BLaER1 treated with 17β-estradiol and CSF1 and Interleukin-3, amounts not matched to agents 10 nM and 100 nM (cell line): ENCODE measurements at regions not wholly inside any gene's neighbourhood (a gene's known extent, or its start where the extent isn't known, plus 50 kb on each side); places are given as distances from the start of the nearest gene placed in this dataset.
"Not testable (repeated sequence)": the region's sequence is repeated elsewhere in the genome, so short reads cannot be mapped to it uniquely, and the experiment has no call there.

Experiments
- H3K27ac ChIP-seq, 11 experiments: shearing (Covaris generic); formaldehyde crosslinking; 2 replicates each; pipeline ENCODE4 v1.8.1; 2022
- H3K27me3 ChIP-seq, 11 experiments: shearing (Covaris generic); formaldehyde crosslinking; 2 replicates each; pipeline ENCODE4 v1.8.1; 2022
- H3K36me3 ChIP-seq, 11 experiments: shearing (Covaris generic); formaldehyde crosslinking; 2 replicates each; pipeline ENCODE4 v1.8.1; 2022
- H3K4me1 ChIP-seq, 10 experiments: shearing (Covaris generic); formaldehyde crosslinking; 2 replicates each; pipeline ENCODE4 v1.8.1; 2022
- H3K4me2 ChIP-seq, 11 experiments: shearing (Covaris generic); formaldehyde crosslinking; 2 replicates each; pipeline ENCODE4 v1.8.1; 2022
- H3K4me3 ChIP-seq, 10 experiments: shearing (Covaris generic); formaldehyde crosslinking; 2 replicates each; pipeline ENCODE4 v1.8.1; 2022
- H3K9ac ChIP-seq, 11 experiments: shearing (Covaris generic); formaldehyde crosslinking; 2 replicates each; pipeline ENCODE4 v1.8.1; 2022
- H3K9me3 ChIP-seq, 11 experiments: shearing (Covaris generic); formaldehyde crosslinking; replicated peaks in 1 of 11; 2 replicates each; pipeline ENCODE4 v1.8.1; 2022
- H4K20me1 ChIP-seq, 11 experiments: shearing (Covaris generic); formaldehyde crosslinking; 2 replicates each; pipeline ENCODE4 v1.8.1; 2022

DNA sequence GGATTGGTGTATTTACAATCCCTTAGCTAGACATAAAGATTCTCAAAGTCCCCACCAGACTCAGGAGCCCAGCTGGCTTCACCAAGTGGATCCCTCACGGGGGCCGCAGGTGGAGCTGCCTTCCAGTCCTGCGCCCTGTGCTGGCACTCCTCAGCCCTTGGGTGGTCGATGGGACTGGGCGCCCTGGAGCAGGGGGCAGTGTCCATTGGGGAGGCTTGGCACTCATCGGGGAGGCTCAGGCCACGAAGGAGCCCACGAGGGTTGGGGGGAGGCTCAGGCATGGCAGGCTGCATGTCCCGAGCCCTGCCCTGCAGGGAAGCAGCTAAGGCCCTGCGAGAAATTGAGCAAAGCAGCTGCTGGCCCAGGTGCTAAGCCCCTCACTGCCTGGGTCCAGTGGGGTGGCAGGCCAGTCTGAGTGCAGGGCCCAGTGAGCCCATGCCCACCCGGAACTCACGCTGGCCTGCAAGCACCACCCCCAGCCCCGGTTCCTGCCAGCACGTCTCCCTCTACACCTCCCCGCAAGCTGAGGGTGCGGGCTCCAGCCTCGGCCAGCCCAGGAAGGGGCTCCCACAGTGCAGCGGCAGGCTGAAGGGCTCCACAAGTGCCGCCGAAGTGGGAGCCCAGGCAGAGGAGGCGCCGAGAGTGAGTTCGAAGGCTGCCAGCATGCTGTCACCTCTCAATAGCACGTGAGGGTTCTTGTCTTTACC, 198.5 kb downstream of the ADRA2C start:
- not testable (repeated sequence) for H4K20me1 ChIP-seq, H3K27me3 ChIP-seq, H3K4me3 ChIP-seq, H3K27ac ChIP-seq, H3K4me1 ChIP-seq, H3K9me3 ChIP-seq, H3K9ac ChIP-seq, H3K4me2 ChIP-seq, H3K36me3 ChIP-seq

DNA sequence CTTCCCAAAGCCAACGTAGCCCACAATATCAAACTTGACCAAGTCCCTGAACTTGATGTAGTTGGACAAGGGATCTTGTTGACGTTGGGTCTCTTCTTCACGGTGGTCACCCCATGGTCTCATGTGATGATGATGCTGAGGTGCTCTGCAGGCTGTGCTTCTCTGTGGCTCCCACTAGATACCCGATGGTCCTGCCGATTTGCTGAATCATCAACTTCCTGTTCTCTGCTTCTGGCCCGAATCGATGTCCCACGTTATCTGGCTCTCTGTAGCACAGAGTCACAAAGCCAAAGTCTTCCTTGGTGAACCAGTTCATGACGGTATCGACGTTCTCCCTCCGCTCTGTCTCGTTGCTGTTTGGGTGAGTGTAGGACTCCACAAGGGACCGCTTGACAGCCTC, 201.0 kb downstream of the ADRA2C start:
- not testable (repeated sequence) for H3K9ac ChIP-seq, H3K36me3 ChIP-seq, H3K4me1 ChIP-seq, H3K4me3 ChIP-seq, H4K20me1 ChIP-seq, H3K4me2 ChIP-seq, H3K27me3 ChIP-seq, H3K9me3 ChIP-seq, H3K27ac ChIP-seq

DNA sequence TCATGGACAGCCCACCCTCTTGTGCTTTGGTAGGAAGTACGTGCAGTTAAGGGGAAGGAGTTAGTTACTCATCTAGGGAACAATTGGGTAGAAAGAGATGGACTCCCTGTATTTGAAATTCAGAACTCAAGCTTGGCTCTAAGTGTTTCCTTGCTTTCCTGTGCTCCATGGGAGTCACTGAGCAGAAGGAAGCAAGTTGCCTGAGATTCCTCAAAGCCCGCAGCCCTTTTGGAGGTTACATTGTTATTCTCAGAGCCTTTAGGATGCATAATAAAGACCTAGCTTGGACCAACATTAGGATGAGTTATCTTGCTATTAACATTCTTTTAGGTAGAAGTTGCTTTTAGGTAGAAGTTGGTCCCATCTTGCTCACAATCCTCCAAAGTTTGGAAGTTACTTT, 206.4 kb downstream of the ADRA2C start:
- H3K4me2 ChIP-seq, H3K27ac ChIP-seq, H4K20me1 ChIP-seq, H3K4me3 ChIP-seq, H3K27me3 ChIP-seq, H3K9ac ChIP-seq, H3K9me3 ChIP-seq, H3K36me3 ChIP-seq: not testable (repeated sequence)
- peaks cover 0 to 13% (median 7%) of the 10 kb centered on the region in 10 experiments; a peak in 8 of 20 replicates for H3K4me1 ChIP-seq

DNA sequence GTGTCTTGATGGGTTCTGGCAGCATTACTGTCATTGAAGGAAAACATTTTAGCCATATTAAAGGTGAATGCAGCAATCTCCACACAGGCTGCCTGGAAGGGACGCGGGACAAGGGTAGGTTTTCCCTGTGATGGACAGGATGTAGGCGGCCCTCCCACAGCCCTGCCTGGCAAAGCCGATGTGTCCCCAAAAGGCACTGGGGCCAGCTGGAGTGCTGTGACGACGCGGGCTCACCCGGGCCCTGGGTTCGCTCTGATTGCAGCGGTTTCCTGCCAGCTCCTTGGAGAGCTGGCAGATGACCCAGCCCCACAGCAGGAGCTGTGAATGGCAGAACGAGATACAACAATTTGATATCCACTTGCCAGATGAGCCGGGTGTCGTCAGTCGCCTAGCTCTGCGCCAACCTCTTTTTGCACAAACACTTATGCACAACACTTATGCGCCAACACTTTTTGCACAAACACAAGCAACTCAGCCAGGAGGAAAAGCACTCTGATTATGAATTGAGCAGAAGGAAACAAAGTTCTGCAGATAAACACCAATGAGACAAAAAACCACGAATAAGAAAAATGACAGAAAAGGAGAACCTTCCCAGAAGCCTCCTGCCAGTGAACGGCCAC, 207.5 kb downstream of the ADRA2C start:
- not testable (repeated sequence) for H3K9me3 ChIP-seq, H3K27me3 ChIP-seq, H3K4me3 ChIP-seq, H3K36me3 ChIP-seq, H3K9ac ChIP-seq, H3K27ac ChIP-seq, H4K20me1 ChIP-seq
- peak overlapping the region; percentile 5 to 36 (median 23); a peak in 9 of 22 replicates for H3K4me2 ChIP-seq
- peaks cover 0 to 13% (median 7%) of the 10 kb centered on the region in 10 experiments; a peak in 8 of 20 replicates for H3K4me1 ChIP-seq

DNA sequence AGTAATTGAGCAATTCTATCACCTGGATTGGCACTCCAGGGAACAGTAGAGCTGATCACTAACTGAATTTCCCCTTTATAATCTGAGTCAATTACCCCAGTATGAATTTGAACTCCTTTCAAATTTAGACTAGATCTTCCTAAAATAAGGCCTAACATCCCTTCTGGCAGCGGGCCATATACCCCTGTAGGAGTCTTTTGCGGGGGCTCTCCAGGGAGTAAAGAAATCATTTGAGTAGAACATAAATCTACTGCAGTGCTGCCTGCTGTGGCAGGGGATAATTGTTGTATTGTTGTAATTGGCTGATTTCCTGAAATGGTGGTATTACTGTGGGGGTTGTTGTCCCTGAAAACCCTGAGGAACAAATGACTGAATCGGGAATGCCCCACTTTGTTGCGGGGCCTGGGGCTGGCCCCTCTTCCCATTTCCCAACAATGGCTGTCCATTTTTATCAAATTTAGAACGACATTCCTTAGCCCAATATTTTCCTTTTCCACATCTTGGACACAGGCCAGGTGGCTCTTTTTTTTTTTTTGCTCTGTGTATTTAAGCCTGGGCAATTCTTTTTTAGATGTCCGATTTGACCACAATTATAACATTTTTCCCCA, 217.4 kb downstream of the ADRA2C start:
- not testable (repeated sequence) for H4K20me1 ChIP-seq, H3K27ac ChIP-seq, H3K9ac ChIP-seq, H3K9me3 ChIP-seq, H3K4me3 ChIP-seq, H3K27me3 ChIP-seq, H3K36me3 ChIP-seq
- Histone ChIP-seq H3K4me2 (peak overlapping the region in 6 of 11 experiments; percentile 32 to 69 (median 55); a peak in 11 of 22 replicates), H3K4me1 (peaks cover 0 to 14% (median 5%) of the 10 kb centered on the region in 10 experiments; a peak in 10 of 20 replicates)

DNA sequence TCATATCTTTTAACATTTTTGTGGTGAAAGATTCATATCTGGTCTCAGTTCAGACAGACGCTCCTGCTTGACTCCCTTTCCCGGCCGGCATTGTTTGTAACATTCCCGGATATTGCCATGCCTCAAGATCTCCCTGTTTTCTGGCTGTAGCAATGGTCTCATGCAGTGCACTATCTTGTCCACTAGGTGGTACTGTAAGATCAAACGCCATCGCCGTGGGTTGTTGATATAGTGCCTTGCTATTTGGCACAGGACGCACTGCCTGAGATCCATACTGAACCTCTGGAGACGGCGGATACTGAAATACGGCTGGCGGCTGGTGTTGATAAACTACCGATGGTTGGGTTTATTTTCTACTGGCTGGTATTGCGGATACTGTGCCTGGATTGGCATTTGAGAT, 218.6 kb downstream of the ADRA2C start:
- H3K4me2 ChIP-seq, H3K36me3 ChIP-seq, H3K4me3 ChIP-seq, H3K9me3 ChIP-seq, H3K9ac ChIP-seq, H3K27me3 ChIP-seq, H3K27ac ChIP-seq, H4K20me1 ChIP-seq: not testable (repeated sequence)
- peaks cover 0 to 14% (median 5%) of the 10 kb centered on the region in 10 experiments; a peak in 10 of 20 replicates for H3K4me1 ChIP-seq

DNA sequence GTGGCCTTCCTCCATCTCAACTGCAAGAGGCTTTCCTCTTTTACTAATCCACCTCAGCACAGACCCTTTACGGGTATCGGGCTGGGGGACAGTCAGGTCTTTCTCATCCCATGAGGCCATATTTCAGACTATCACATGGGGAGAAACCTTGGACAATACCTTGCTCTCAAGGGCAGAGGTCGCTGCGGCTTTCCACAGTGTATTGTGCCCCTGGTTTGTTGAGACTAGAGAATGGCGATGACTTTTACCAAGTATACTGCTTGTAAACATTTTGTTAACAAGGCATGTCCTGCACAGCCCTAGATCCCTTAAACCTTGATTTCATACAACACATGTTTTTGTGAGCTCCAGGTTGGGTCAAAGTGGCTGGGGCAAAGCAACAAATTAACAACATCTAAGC, 220.2 kb downstream of the ADRA2C start:
- H3K27me3 ChIP-seq, H3K36me3 ChIP-seq, H3K4me3 ChIP-seq, H3K4me2 ChIP-seq, H3K9ac ChIP-seq, H3K27ac ChIP-seq, H3K9me3 ChIP-seq, H4K20me1 ChIP-seq: not testable (repeated sequence)
- H3K4me1 ChIP-seq: peaks cover 0 to 14% (median 5%) of the 10 kb centered on the region in 10 experiments; a peak in 10 of 20 replicates

DNA sequence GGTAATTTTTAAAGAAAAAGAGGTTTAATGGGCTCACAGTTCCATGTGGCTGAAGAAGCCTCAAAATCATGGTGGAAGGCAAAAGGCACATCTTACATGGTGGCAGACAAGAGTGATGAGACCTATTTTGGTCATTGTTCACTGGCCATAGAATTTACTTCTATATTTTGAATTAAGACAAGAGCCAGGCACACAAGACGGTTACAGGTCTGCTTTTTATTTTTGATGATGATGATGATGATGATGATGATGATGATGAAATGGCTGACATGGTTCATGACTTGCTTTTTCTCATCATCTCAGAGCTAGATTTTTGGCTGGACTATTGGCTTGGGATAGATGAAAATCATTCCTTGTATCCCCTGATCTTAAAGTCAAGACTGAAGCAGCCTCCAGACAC, 229.3 kb downstream of the OTOP1 start:
- not testable (repeated sequence) for H3K36me3 ChIP-seq, H3K4me2 ChIP-seq, H3K27me3 ChIP-seq, H3K4me1 ChIP-seq, H3K9me3 ChIP-seq, H3K27ac ChIP-seq, H4K20me1 ChIP-seq, H3K9ac ChIP-seq, H3K4me3 ChIP-seq

DNA sequence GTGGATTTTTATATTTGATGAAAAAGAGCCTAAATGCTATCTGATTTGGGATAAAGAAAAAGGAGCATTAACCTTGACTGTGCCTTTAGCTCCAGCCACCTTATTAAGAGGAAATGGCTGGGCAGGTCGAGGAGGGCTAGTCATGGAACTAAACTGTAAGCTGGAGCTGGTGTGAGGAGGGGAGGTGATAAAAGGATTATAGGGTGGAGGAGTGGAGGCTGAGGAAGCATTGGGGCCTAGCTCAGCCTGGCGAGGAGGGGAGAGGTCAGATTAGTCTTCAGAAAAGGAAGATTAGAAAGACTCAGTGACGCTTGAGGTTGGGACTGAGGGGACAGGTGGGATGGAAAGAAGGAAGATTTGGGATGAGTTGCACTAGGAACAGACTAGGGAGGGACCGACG, 222.7 kb downstream of the OTOP1 start:
- H3K9ac ChIP-seq, H3K4me2 ChIP-seq, H3K4me3 ChIP-seq, H3K27ac ChIP-seq, H4K20me1 ChIP-seq, H3K4me1 ChIP-seq, H3K36me3 ChIP-seq, H3K27me3 ChIP-seq, H3K9me3 ChIP-seq: not testable (repeated sequence)

DNA sequence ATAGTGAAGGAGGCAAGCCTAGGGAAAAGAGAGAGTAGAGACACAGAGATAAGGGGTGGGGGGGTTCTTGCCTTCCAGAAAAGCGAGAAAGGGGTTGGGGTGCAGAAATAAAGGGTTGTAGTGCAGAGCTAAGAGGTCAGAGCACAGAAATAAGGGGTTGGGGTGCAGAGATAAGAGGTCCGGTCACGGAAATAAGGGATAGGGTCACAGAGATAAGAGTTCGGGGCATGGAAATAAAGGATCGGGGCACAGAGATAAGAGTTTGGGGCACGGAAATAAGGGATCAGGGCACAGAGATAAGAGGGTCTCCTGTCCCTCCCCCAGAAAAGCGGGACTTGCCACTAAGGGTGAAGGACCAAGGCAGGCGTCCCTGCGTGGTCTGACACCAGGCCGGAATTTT, 222.0 kb downstream of the OTOP1 start:
- H3K4me3 ChIP-seq, H3K27ac ChIP-seq, H3K9me3 ChIP-seq: not testable (repeated sequence)

DNA sequence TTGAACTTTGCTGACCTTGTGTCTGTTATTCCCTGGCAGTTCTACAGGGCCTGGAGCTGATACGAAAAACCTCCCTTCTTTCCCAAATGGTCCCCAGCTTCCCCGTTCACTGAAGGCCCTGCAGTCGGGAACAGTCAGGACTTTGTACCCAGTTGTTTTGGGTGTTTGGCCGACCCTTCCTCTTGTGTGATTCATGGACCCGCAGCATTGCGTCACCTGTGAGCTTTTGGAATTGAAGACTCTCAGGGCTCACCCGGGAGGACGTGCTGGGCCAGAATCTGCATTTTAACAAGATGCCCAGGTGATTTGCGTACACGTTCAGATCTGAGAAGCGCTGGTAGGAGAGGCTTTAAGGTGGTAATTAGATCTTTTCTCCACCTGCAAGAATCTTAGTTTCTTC, 220.4 kb downstream of the OTOP1 start:
- H3K4me2 ChIP-seq, H3K27me3 ChIP-seq, H3K9me3 ChIP-seq, H3K9ac ChIP-seq, H4K20me1 ChIP-seq, H3K4me1 ChIP-seq, H3K36me3 ChIP-seq, H3K4me3 ChIP-seq, H3K27ac ChIP-seq: not testable (repeated sequence)

More for the DNA sequence above, 222.0 kb downstream of the OTOP1 start:
- not testable (repeated sequence) for H3K27me3 ChIP-seq, H3K4me2 ChIP-seq, H3K36me3 ChIP-seq, H4K20me1 ChIP-seq, H3K4me1 ChIP-seq, H3K9ac ChIP-seq

DNA sequence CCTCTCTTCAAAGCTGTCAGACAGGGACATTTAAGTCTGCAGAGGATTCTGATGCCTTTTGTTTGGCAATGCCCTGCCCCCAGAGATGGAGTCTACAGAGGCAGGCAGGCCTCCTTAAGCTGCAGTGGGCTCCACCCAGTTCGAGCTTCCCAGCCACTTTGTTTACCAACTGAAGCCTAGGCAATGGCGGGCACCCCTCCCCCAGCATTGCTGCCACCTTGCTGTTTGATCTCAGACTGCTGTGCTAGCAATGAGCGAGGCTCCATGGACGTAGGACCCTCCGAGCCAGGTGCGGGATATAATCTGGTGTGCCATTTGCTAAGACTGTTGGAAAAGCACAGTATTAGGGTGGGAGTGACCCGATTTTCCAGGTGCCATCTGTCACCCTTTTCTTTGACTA, 207.7 kb downstream of the OTOP1 start:
- not testable (repeated sequence) for H3K9ac ChIP-seq, H3K4me3 ChIP-seq, H3K36me3 ChIP-seq, H3K9me3 ChIP-seq, H3K27me3 ChIP-seq, H3K4me2 ChIP-seq, H3K4me1 ChIP-seq, H3K27ac ChIP-seq, H4K20me1 ChIP-seq

DNA sequence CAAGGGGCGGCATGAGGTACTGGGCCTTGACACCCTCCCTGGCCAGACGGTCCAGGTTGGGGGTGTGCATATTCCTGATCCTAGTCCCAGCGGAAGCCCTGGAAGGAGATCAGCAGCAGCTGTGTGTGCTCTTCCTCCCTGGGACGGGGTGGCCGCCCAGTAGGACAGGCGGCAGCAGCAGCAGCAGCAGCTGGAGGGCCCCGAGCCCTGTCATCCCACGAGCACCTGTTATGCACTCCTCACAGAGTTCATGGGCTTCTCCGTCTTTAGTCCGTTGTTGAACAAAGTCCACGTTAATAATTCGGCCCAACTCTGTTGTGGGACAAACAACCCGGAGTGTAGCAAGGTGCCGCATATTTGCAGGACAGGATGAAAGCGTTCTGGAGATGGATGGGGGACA, 205.6 kb downstream of the OTOP1 start:
- not testable (repeated sequence) for H3K4me3 ChIP-seq, H3K9ac ChIP-seq, H4K20me1 ChIP-seq, H3K4me1 ChIP-seq, H3K9me3 ChIP-seq, H3K27ac ChIP-seq, H3K4me2 ChIP-seq, H3K27me3 ChIP-seq, H3K36me3 ChIP-seq

DNA sequence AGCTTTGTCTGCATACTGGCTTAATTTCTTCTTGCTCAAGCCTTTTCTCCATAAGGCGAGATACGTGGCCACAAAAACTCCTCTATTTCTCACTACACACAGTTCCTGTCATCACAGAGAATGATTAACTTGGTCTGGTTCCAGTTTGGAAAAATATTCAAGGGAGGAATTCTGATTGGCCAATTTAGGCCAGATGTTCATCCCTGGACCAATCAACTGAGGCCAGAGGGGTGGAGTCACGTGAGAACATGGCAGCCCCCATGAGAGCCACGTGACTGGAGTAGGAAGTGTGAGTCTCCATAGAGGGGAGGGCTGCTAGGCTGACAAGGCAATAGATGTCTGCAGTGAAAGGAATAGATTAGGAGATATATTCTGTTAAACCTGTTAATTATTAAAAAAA, 200.0 kb downstream of the OTOP1 start:
- H4K20me1 ChIP-seq, H3K9ac ChIP-seq, H3K36me3 ChIP-seq, H3K4me3 ChIP-seq, H3K27me3 ChIP-seq, H3K27ac ChIP-seq: not testable (repeated sequence)
- peaks cover 0 to 15% (median 10%) of the 10 kb centered on the region in 11 experiments; a peak in 14 of 22 replicates for H3K9me3 ChIP-seq
- H3K4me1 ChIP-seq: peaks cover 4 to 29% (median 16%) of the 10 kb centered on the region in 10 experiments; a peak in 17 of 20 replicates
- peak overlapping the region in 1 of 11 experiments; percentile 12; a peak in 1 of 22 replicates for H3K4me2 ChIP-seq
